ENCODE measurements at regions not wholly inside any gene's neighbourhood (a gene's known extent, or its start where the extent isn't known, plus 50 kb on each side); places are given as distances from the start of the nearest gene placed in this dataset.

- no peak for DNase-seq
Observed at GRCh38 chr11:19353287-19353850, 112.6 kb upstream of the E2F8 start.

DNA sequence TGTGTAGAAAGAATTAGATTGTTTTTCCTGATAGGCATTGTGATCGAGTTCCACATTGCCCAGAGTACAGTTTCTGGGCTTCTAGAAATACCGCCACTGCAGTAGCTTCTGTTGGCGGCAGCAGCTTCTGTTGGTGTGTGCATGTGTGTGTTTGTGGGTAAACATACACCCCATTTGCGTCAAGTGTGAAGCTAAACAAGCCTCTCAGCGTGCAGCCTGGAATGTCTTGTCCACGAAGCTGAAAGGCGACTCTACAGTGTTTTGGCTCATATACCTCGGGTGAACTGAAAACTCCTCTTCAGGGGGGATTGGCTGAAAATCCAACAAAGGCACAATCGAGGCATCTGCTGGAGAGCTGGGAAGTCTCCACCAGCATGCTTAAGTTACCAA is 112.0 kb upstream of the E2F8 start:
- no peak for DNase-seq

- no peak for DNase-seq
Observed at GRCh38 chr11:19352072-19352770, 111.5 kb upstream of the E2F8 start.

DNA sequence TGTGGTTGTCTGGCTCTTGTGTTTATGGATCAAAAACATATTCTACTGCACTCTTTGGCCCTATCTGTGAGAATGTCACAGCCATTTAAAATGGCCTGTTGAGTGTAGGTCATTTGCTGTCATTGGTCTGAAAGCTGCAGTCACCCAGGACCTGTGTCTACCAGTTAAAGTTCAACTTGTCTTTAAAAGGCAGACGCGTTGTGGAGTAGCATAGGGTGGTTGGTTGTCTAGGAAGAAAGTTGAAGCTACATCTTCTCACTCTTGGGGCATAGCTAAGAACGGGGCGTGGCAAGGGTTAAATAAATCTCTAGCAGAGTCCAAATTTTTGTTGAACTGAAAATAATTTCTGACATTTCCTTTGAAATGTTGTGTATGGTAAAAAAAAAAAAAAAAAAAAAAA is 110.7 kb upstream of the E2F8 start:
- DNase-seq: no peak

DNA sequence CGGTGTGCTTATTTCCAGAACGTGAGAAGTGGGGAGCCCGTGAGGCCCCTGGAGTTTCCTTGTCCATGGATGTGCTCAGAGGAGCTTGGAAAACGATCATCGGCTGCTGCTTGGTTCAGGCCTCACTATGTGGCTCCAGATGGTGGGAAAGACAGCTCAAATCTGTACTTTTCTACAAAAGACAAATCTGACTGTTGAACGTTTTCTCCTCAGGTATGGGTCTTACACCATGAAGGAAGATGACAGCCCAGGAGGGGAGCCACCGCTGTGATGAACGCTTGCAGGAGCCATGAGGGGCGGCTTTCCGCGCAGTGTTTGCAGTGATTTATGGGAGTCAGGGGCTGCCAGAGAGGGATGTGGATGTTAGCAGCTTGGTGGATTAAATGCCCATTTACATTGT is 109.4 kb upstream of the E2F8 start:
- no peak for DNase-seq

- no peak for DNase-seq
Observed at GRCh38 chr11:19349340-19350025, 108.7 kb upstream of the E2F8 start.

- DNase-seq: no peak
Observed at GRCh38 chr11:19347911-19348310, 107.2 kb upstream of the E2F8 start.

DNA sequence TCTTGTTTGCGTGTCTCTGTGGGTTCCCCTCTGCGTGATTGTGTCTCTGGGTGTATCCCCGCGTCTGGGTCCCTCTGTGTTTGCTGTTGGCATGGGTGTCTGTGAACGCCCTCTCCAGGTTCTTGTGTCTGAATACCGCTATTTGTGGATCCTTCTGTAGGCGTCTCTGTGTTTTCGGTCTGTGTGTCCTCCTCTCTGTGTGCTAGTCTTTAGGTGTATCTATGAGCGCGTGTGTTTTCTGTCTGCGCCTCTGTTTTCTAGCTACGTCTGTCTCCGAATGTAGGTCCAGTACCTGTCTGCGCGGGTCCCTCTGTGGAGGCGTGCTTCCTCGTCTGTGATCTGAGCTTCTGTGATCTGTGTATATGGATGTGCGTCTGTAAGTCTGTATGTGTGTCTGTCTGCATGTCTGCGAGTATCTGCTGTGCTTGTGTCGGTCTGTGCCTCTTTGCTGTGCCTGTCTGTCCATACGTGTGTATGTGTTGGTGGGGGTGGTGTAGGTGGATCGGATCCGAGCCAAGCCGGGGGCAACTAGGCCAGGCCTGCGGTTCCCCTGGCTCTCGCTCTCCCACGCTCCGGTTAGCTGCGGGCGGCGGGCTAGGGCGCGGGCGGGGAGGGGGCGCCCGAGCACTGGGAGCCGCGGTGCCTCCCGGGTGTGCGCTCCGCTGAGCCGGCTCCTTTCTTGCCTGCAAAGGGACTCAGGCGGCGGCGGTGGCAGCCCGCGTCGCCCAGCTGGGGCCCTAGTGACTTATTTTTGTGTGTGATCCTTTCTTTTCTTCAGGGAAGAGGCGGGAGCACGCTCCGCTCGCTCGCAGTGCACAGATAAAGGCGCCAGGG is 105.3 kb upstream of the E2F8 start:
- DNase-seq: no peak

- DNase-seq: no peak
Observed at GRCh38 chr11:19345519-19345847, 104.7 kb upstream of the E2F8 start.

DNA sequence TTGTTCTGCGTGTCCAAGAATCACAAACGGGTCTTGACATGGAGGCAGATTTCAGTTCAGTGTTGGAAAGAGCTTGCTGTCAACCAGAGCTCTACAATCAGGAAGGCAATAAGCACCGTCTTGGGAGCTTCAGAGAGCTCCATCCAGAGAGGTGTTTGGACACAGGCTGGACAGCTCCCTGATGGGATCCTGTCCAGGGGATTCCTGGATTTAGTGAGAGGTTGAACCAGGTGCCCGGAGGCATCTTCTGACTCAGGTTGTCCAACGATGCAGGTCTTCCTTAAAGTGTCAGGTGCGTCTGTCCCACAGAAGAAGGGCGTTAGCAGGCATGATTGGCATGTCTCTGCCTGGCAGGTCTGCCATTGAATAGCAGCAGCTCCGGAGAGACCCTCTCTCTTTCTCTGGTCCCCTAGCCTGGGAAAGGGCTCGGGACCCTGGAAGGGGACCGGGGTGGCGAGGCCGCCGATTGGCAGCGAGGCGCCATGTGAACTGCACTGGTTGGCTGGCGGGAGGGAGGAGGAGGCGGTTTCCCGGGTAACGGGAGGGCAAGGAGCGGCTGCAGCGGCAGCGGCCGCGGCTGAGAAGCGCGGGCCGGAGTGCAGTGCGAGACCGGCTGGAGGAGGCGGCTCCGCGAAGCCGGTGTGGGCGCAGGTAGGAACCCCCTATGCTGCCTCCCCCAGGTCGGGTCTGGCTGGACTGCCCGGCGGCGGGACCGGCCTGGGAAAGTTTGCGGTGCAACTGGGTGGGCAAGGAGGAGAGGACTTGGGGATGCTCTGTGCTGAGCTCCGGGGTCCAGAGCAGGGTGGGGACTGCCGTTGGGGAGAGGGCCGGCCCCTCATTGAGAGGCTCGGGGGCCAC is 104.1 kb upstream of the E2F8 start:
- DNase-seq: no peak

GRCh38 chr11:19342036-19342435 is 101.3 kb upstream of the E2F8 start:
- no peak for DNase-seq

DNA sequence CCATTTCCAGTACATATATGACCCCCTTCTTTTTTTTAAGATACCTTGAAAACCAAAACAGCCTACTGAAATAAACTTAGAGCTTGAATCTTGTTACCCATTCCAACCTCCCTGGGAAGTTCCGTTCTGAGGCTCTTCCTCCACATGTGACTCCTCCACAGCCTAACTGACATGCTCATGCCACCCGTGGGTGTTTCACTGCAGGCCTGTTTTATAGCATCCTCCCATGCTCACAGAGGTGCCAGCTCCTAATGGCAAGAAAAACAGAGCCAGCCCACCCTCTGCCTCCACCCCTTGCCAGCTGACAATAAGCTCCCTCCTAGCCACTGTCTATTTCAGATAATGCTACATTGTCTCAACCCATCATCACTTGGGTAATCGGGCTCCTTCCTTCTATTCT is 97.6 kb upstream of the E2F8 start:
- DNase-seq: no peak

GRCh38 chr11:19337779-19338178 is 97.0 kb upstream of the E2F8 start:
- no peak for DNase-seq

GRCh38 chr11:19336331-19336730 is 95.6 kb upstream of the E2F8 start:
- no peak for DNase-seq

- no peak for DNase-seq
Observed at GRCh38 chr11:19332476-19332875, 91.7 kb upstream of the E2F8 start.

- DNase-seq: no peak
Observed at GRCh38 chr11:19330416-19330815, 89.7 kb upstream of the E2F8 start.

GRCh38 chr11:19329970-19330369 is 89.2 kb upstream of the E2F8 start:
- DNase-seq: no peak

GRCh38 chr11:19328586-19329311 is 88.0 kb upstream of the E2F8 start:
- DNase-seq: no peak

DNA sequence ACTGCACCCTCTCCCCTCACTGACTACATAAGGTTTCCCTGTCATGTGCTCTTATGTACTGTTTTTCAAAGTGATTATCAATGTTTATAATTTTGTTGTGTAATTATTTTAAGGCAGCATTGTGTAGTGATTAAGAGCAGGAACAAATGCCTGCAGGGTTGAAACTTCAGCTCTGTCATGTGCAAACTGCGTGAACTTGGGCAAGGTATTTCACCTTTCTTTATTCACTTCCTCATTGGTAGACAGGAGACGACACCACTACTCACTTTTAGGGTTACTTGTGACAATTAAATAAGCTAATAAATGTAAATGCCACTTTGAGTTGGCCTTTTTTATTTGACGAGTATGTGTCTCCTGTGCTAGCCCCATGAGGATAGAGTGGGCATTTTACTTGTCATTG is 86.5 kb upstream of the E2F8 start:
- no peak for DNase-seq

- DNase-seq: no peak
Observed at GRCh38 chr11:19326499-19326898, 85.8 kb upstream of the E2F8 start.

- no peak for DNase-seq
Observed at GRCh38 chr11:19323502-19323901, 82.8 kb upstream of the E2F8 start.

DNA sequence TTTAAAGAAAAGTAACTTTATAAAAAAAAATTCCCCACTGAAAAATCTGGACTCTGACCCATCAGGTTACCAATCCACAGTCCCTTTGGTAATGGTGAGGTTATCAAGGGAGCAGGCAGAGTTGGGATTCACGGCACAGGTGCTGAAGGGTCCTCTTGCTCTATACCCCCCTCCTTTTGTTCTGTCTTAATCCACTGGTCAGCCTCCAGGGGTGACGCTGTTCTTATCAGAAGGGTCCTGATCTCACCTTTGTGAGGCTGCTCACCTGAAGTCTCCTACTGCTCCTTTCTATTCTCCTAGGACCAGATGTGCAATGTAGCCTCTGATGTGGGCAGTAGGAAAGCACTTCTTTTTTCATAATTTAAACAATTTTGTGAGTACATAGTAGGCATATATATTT is 80.6 kb upstream of the E2F8 start:
- no peak for DNase-seq
